B cell (primary cell): ENCODE measurements at regions not wholly inside any gene's neighbourhood (a gene's known extent, or its start where the extent isn't known, plus 50 kb on each side); places are given as distances from the start of the nearest gene placed in this dataset.

Source experiments
- ATAC-seq: fragments of 200-7000 bp; cut with Tn5 transposase; one replicate; pipeline ENCODE4 v1.10.0; 2021; ENCODE audit warnings: low read depth, mild to moderate bottlenecking, moderate number of reproducible peaks, moderate library complexity
- CTCF ChIA-PET: fragments of 350-600 bp; sonication (Branson Sonifier 250); formaldehyde crosslinking; loops from one replicate; lab custom pipeline; 2021; ENCODE audit warnings: antibody characterized with exemption, inconsistent platforms; lab: Charles Lee
- POLR2A ChIA-PET: fragments of 350-600 bp; sonication (Branson Sonifier 250); formaldehyde crosslinking; loops from one replicate; lab custom pipeline; 2021; ENCODE audit warnings: antibody characterized with exemption; lab: Charles Lee
- DNase-seq: peaks from one replicate; pipeline ENCODE4 v3.0.0; 2013
- H2AFZ ChIP-seq: 2 replicates; pipeline ENCODE4 v1.6.1; 2012; ENCODE audit warnings: mild to moderate bottlenecking, low read depth, low read length; ENCODE audit not compliant: insufficient read depth, poor library complexity, severe bottlenecking
- H3K27ac ChIP-seq, 2 donors: 1 replicate in 1 of 2; 2 replicates in 1 of 2; pipeline ENCODE4 v1.5.1; 2012 to 2013; ENCODE audit warnings: low read length in 2 of 2, mild to moderate bottlenecking in 2 of 2, moderate library complexity in 1 of 2
- H3K27me3 ChIP-seq, 4 experiments: fragments of 200-600 bp in 1 of 4; sonication (generic) in 1 of 4; replicated peaks in 1 of 4; 1 replicate in 2 of 4; 2 replicates in 2 of 4; pipeline versions ENCODE4 v1.6.1 to v1.7.0; 2013 to 2016; ENCODE audit warnings: low read length in 3 of 4, mild to moderate bottlenecking in 2 of 4, mixed read lengths in 1 of 4, moderate library complexity in 1 of 4; ENCODE audit not compliant: insufficient read depth in 4 of 4, control insufficient read depth in 3 of 4; ENCODE audit errors: control extremely low read depth in 1 of 4
- H3K36me3 ChIP-seq, 2 experiments: replicated peaks in 1 of 2; 1 replicate in 1 of 2; 2 replicates in 1 of 2; pipeline versions ENCODE4 v1.6.1 to v1.7.1; 2013; ENCODE audit warnings: low read length in 1 of 2; ENCODE audit not compliant: insufficient read depth in 2 of 2, control insufficient read depth in 1 of 2; ENCODE audit errors: control extremely low read depth in 1 of 2, extremely low read depth in 1 of 2
- H3K4me1 ChIP-seq, 2 donors: fragments of 200-600 bp in 1 of 2; sonication (generic) in 1 of 2; 1 replicate in 1 of 2; 2 replicates in 1 of 2; pipeline versions ENCODE4 v1.5.1 to v1.6.1; 2013 to 2017; ENCODE audit warnings: low read length in 2 of 2; ENCODE audit not compliant: control insufficient read depth in 2 of 2, insufficient read depth in 2 of 2
- H3K4me2 ChIP-seq: replicated peaks from 2 replicates; pipeline ENCODE3; 2012; ENCODE audit warnings: mild to moderate bottlenecking, low read depth, low read length; ENCODE audit not compliant: poor library complexity, severe bottlenecking
- H3K4me3 ChIP-seq, 5 experiments: fragments of 200-600 bp in 1 of 5; sonication (generic) in 1 of 5; 1 replicate in 3 of 5; 2 replicates in 2 of 5; pipeline versions ENCODE4 v1.5.1 to v1.7.0; 2011 to 2016; ENCODE audit warnings: low read length in 4 of 5, mild to moderate bottlenecking in 4 of 5, low read depth in 2 of 5, control low read depth in 1 of 5, moderate library complexity in 1 of 5; ENCODE audit not compliant: insufficient read depth in 1 of 5; ENCODE audit errors: control extremely low read depth in 1 of 5, extremely low read depth in 1 of 5
- H3K79me2 ChIP-seq: fragments of 200-600 bp; sonication (generic); one replicate; pipeline ENCODE4 v1.6.0; 2016; ENCODE audit warnings: low read length; ENCODE audit not compliant: control insufficient read depth, insufficient read depth
- H3K9ac ChIP-seq: fragments of 200-600 bp; sonication (generic); 2 replicates; pipeline ENCODE4 v1.6.1; 2017; ENCODE audit warnings: mild to moderate bottlenecking, low read length, moderate library complexity
- H3K9me3 ChIP-seq, 3 donors: one replicate each; pipeline versions ENCODE4 v1.6.1 to v1.7.1; 2013; ENCODE audit warnings: low read length in 2 of 3; ENCODE audit not compliant: control insufficient read depth in 2 of 3, insufficient read depth in 1 of 3; ENCODE audit errors: control extremely low read depth in 1 of 3
- H4K20me1 ChIP-seq: 2 replicates; pipeline ENCODE4 v1.6.0; 2012; ENCODE audit warnings: mild to moderate bottlenecking, low read length; ENCODE audit not compliant: insufficient read depth, control insufficient read depth, poor library complexity, severe bottlenecking
- H3K27ac Mint-ChIP-seq: one replicate; pipeline ENCODE4 v1.8.0; 2021; ENCODE audit warnings: mixed read lengths
- H3K27me3 Mint-ChIP-seq: one replicate; pipeline ENCODE4 v1.8.0; 2021; ENCODE audit warnings: mixed read lengths
- H3K4me1 Mint-ChIP-seq: one replicate; pipeline ENCODE4 v1.8.0; 2021; ENCODE audit warnings: mixed read lengths
- H3K4me3 Mint-ChIP-seq: one replicate; pipeline ENCODE4 v1.8.0; 2021; ENCODE audit warnings: mixed read lengths
- H3K9me3 Mint-ChIP-seq: one replicate; pipeline ENCODE4 v1.8.0; 2022; ENCODE audit warnings: mixed read lengths; ENCODE audit not compliant: insufficient read depth
- EZH2 ChIP-seq: IDR thresholded peaks from 2 replicates; pipeline ENCODE4 v1.6.1; 2012; ENCODE audit warnings: borderline replicate concordance, low read depth, mild to moderate bottlenecking, moderate library complexity, low read length; ENCODE audit not compliant: insufficient read depth, poor library complexity, severe bottlenecking
- WGBS: methylation state at CpG from one replicate; pipeline ENCODE4 v1.1.5; 2013; ENCODE audit warnings: missing lambda C conversion rate; ENCODE audit not compliant: insufficient coverage; 5-methylcytosine and 5-hydroxymethylcytosine counted together
- intact Hi-C: fragments of 100-400 bp; cut with micrococcal nuclease; formaldehyde crosslinking; loops from one replicate; pipeline ENCODE4 v1.10.0; 2022
- TF ChIP-seq, protein P1 (sequence below): fragments of 200-600 bp; IDR thresholded peaks from one replicate; pipeline ENCODE4 v1.8.0; 2022; ENCODE audit warnings: antibody characterized with exemption, mild to moderate bottlenecking

DNA sequence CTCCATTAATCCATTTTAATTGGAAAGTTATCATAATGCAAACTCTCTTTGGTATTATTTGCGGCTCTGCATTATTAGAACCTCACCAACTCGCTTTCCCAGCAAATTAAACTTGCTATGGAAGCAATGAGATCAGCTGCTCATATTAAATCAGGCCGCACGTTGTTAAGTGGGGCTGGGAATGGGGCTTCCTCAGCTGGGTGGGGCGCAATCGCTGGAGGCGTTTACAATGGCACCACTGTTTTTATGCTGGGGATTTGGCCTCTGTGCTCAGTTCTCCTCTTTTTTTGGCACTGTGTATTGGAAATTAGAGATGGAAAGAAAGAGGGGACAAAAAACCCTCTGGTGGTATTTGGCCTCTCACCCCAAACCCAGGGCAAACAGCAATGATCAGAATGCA, 72.2 kb downstream of the RPLP1 start:
- H3K4me3 Mint-ChIP-seq: no peak overlapping the region
- no peak overlapping the region for H3K27ac Mint-ChIP-seq
- 98% methylated on average over 4 of the region's 7 CpGs for WGBS
- no peaks in the 10 kb centered on the region for H3K4me1 Mint-ChIP-seq
- H3K9me3 Mint-ChIP-seq: no peaks in the 10 kb centered on the region
- no peak for DNase-seq
- Histone ChIP-seq H3K27me3 (peaks cover 0 to 7% (median 2%) of the 10 kb centered on the region in 4 experiments), H3K9me3 (peaks cover 0 to 5% (median 0%) of the 10 kb centered on the region in 3 donors), H3K4me2 (no peak overlapping the region), H3K9ac (no peak overlapping the region), H3K36me3 (no peaks in the 10 kb centered on the region), H4K20me1 (no peaks in the 10 kb centered on the region), H3K27ac (no peak overlapping the region), H3K4me3 (no peak overlapping the region), H3K4me1 (no peaks in the 10 kb centered on the region), H2AFZ (no peak overlapping the region), H3K79me2 (no peaks in the 10 kb centered on the region)
- peaks cover 9% of the 10 kb centered on the region for H3K27me3 Mint-ChIP-seq
- TF ChIP-seq, protein P1, sequence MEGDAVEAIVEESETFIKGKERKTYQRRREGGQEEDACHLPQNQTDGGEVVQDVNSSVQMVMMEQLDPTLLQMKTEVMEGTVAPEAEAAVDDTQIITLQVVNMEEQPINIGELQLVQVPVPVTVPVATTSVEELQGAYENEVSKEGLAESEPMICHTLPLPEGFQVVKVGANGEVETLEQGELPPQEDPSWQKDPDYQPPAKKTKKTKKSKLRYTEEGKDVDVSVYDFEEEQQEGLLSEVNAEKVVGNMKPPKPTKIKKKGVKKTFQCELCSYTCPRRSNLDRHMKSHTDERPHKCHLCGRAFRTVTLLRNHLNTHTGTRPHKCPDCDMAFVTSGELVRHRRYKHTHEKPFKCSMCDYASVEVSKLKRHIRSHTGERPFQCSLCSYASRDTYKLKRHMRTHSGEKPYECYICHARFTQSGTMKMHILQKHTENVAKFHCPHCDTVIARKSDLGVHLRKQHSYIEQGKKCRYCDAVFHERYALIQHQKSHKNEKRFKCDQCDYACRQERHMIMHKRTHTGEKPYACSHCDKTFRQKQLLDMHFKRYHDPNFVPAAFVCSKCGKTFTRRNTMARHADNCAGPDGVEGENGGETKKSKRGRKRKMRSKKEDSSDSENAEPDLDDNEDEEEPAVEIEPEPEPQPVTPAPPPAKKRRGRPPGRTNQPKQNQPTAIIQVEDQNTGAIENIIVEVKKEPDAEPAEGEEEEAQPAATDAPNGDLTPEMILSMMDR: no peak
- ATAC-seq: no peak
- POLR2A ChIA-PET: no interaction called here
- intact Hi-C loops: loop anchor here (5.0 kb wide), 1 partner anchor 572 kb away; the partner anchor contains the start of gene TLE3
- CTCF ChIA-PET: interaction anchor here (1.3 kb wide), 1 partner anchor 1198 kb away, joined by 3 read pairs; no protein-coding TSS in a partner anchor

DNA sequence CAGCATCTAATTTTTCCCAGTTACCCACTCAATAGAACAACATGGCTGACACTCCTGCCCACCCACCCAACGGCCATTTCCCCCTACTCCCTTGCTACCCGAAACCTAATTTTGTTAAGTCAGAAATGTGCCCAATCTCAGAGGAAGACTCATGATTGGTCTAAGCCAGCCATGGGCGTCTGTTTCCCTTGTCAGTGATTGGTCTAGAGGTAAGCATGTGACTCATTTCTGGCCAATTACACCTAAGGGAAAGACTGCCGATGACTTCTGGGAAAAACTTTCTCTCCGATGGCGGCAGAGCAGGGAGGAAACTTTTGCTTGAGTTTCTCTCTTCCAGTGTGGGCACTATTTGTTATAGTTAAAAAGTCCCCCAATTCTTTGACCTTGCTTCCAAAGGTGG, 72.9 kb downstream of the RPLP1 start:
- Histone ChIP-seq H3K9me3 (peaks cover 0 to 5% (median 0%) of the 10 kb centered on the region in 3 donors), H3K4me2 (no peak overlapping the region), H3K27ac (no peak overlapping the region), H3K79me2 (no peaks in the 10 kb centered on the region), H3K27me3 (peaks cover 0 to 7% (median 2%) of the 10 kb centered on the region in 4 experiments), H3K4me3 (no peak overlapping the region), H2AFZ (no peak overlapping the region), H3K4me1 (no peaks in the 10 kb centered on the region), H3K9ac (no peak overlapping the region), H3K36me3 (no peaks in the 10 kb centered on the region), H4K20me1 (no peaks in the 10 kb centered on the region)
- H3K27me3 Mint-ChIP-seq: peaks cover 6% of the 10 kb centered on the region
- WGBS: 100% methylated on average over 2 of the region's 6 CpGs
- no peak overlapping the region for H3K27ac Mint-ChIP-seq
- H3K4me3 Mint-ChIP-seq: no peak overlapping the region
- no peak for ATAC-seq
- no peaks in the 10 kb centered on the region for H3K4me1 Mint-ChIP-seq
- ChIA-PET CTCF (no interaction called here), POLR2A (no interaction called here)
- no peak for DNase-seq
- intact Hi-C loops: no loop called here
- TF ChIP-seq EZH2: no peak
- TF ChIP-seq, protein P1: no peak
- H3K9me3 Mint-ChIP-seq: no peaks in the 10 kb centered on the region
